GM12891 (cell line): ENCODE measurements at regions not wholly inside any gene's neighbourhood (a gene's known extent, or its start where the extent isn't known, plus 50 kb on each side); places are given as distances from the start of the nearest gene placed in this dataset.
"Not testable (repeated sequence)": the region's sequence is repeated elsewhere in the genome, so short reads cannot be mapped to it uniquely, and the experiment has no call there.

Source experiments
- POLR2A ChIP-seq: IDR thresholded peaks from 2 replicates; pipeline ENCODE4 v1.6.1; 2011; ENCODE audit warnings: low read depth, low read length, control low read depth
- POLR2AphosphoS5 ChIP-seq: IDR thresholded peaks from 2 replicates; pipeline ENCODE4 v1.6.1; 2011; ENCODE audit warnings: low read depth, low read length, control low read depth
- SPI1 ChIP-seq: IDR thresholded peaks from 2 replicates; pipeline ENCODE4 v1.6.1; 2011; ENCODE audit warnings: low read depth, low read length, control low read depth
- TAF1 ChIP-seq: IDR thresholded peaks from 2 replicates; pipeline ENCODE4 v1.6.1; 2011; ENCODE audit warnings: low read depth, low read length, control low read depth

GRCh38 chr12:125865236-125865635 is 800.0 kb downstream of the AACS start:
- not testable (repeated sequence) for TF ChIP-seq POLR2A, POLR2AphosphoS5, SPI1, TAF1
